Astrocyte (in vitro differentiated cells and primary cell): ENCODE measurements at regions not wholly inside any gene's neighbourhood (a gene's known extent, or its start where the extent isn't known, plus 50 kb on each side); places are given as distances from the start of the nearest gene placed in this dataset.

Experiments used
- CTCF ChIP-seq: IDR thresholded peaks from 2 replicates; pipeline ENCODE4 v1.5.1; 2011; ENCODE audit warnings: low read depth, mild to moderate bottlenecking, inconsistent platforms, low read length, moderate library complexity; ENCODE audit not compliant: insufficient read depth
- EZH2 ChIP-seq: IDR thresholded peaks from 2 replicates; pipeline ENCODE4 v1.6.1; 2012; ENCODE audit warnings: mild to moderate bottlenecking, low read length, inconsistent platforms; ENCODE audit not compliant: insufficient read depth

- TF ChIP-seq EZH2 (no peak), CTCF (no peak)
These were observed 170.7 kb upstream of the KITLG start for GRCh38 chr12:88750867-88751543.
